Hematopoietic multipotent progenitor cell treated with erythropoietin and hydrocortisone succinate and interleukin-3 and kit ligand, for 4 days (in vitro differentiated cells): ENCODE measurements at regions not wholly inside any gene's neighbourhood (a gene's known extent, or its start where the extent isn't known, plus 50 kb on each side); places are given as distances from the start of the nearest gene placed in this dataset.

ENCODE experiments used
- DNase-seq: peaks from one replicate; pipeline ENCODE4 v3.0.0-alpha.2; 2015

- peak; percentile 56 for DNase-seq
Observed at GRCh38 chr12:71009430-71010142, 89.0 kb upstream of the PTPRR start.

GRCh38 chr12:71008616-71009015 is 88.1 kb upstream of the PTPRR start:
- peak; percentile 52 for DNase-seq

- peak; percentile 56 for DNase-seq
Observed at GRCh38 chr12:71007781-71008404, 87.4 kb upstream of the PTPRR start.

- DNase-seq, result peak; percentile 27
Observed at GRCh38 chr12:71007020-71007419, 86.5 kb upstream of the PTPRR start.

- DNase-seq, result no peak
Observed at GRCh38 chr12:71005166-71005565, 84.6 kb upstream of the PTPRR start.

- no peak for DNase-seq
Observed at GRCh38 chr12:71004578-71004977, 84.0 kb upstream of the PTPRR start.

GRCh38 chr12:71000748-71001147 is 80.2 kb upstream of the PTPRR start:
- DNase-seq, result no peak

GRCh38 chr12:71000255-71000654 is 79.7 kb upstream of the PTPRR start:
- DNase-seq, result no peak

GRCh38 chr12:70994217-70994788 is 73.8 kb upstream of the PTPRR start:
- no peak for DNase-seq

GRCh38 chr12:70989232-70989631 is 68.7 kb upstream of the PTPRR start:
- DNase-seq, result no peak

- no peak for DNase-seq
Observed at GRCh38 chr12:70985850-70986249, 65.3 kb upstream of the PTPRR start.

- no peak for DNase-seq
Observed at GRCh38 chr12:70983692-70984091, 63.2 kb upstream of the PTPRR start.

- DNase-seq, result no peak
Observed at GRCh38 chr12:70982991-70983390, 62.5 kb upstream of the PTPRR start.

- DNase-seq, result no peak
Observed at GRCh38 chr12:70982286-70982685, 61.7 kb upstream of the PTPRR start.

- no peak for DNase-seq
Observed at GRCh38 chr12:70971001-70971794, 50.7 kb upstream of the PTPRR start.
